Adipocyte (in vitro differentiated cells): ENCODE measurements at regions not wholly inside any gene's neighbourhood (a gene's known extent, or its start where the extent isn't known, plus 50 kb on each side); places are given as distances from the start of the nearest gene placed in this dataset.
A peak's percentile ranks its signal among the peaks of the same experiment; 100 is the strongest.

Experiments used
- DNase-seq: peaks from one replicate; pipeline ENCODE4 v3.0.0-alpha.2; 2015; ENCODE audit warnings: low read depth
- H3K27me3 ChIP-seq: replicated peaks from 2 replicates; pipeline ENCODE4 v1.7.0; 2013; ENCODE audit warnings: mild to moderate bottlenecking, low read length, moderate library complexity; ENCODE audit not compliant: control insufficient read depth, insufficient read depth
- H3K36me3 ChIP-seq: 2 replicates; pipeline ENCODE4 v1.7.0; 2013; ENCODE audit warnings: low read length, mild to moderate bottlenecking, moderate library complexity; ENCODE audit not compliant: control insufficient read depth, insufficient read depth, severe bottlenecking
- H3K4me1 ChIP-seq: 2 replicates; pipeline ENCODE4 v1.7.0; 2013; ENCODE audit warnings: mild to moderate bottlenecking, low read length, moderate library complexity; ENCODE audit not compliant: control insufficient read depth, insufficient read depth
- H3K4me3 ChIP-seq: 2 replicates; pipeline ENCODE4 v1.7.0; 2013; ENCODE audit warnings: mild to moderate bottlenecking, low read length, moderate library complexity
- H3K9ac ChIP-seq: 2 replicates; pipeline ENCODE4 v1.7.0; 2013; ENCODE audit warnings: mild to moderate bottlenecking, low read length, moderate library complexity
- H3K9me3 ChIP-seq: 2 replicates; pipeline ENCODE4 v1.7.0; 2013; ENCODE audit warnings: mild to moderate bottlenecking, low read length, moderate library complexity; ENCODE audit not compliant: control insufficient read depth

- no peak for DNase-seq
- H3K4me3 ChIP-seq, result no peak overlapping the region
These were observed 488.3 kb downstream of the ANKRD50 start for GRCh38 chr4:124224256-124224655.

DNA sequence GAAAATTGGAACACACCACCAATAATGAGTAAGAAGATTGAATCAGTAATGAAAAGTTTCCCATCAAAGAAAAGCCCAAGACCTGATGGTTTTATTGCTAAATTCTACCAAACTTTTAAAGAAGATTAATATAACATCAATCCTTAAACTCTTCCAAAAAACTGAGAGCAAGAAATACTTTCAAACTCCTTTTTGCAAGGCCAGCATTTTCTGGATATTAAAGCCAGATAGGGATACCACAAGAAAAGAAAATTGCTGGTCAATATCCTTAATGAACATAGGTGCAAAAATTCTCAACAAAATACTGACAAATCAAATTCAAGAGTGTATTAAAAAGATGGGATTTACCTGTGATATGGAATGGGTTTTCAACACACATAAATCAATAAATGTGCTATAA lies 484.6 kb downstream of the ANKRD50 start:
- Histone ChIP-seq H3K27me3 (no peaks in the 10 kb centered on the region), H3K4me1 (no peaks in the 10 kb centered on the region), H3K9me3 (peaks cover 19% of the 10 kb centered on the region), H3K4me3 (no peak overlapping the region), H3K9ac (no peak overlapping the region), H3K36me3 (no peaks in the 10 kb centered on the region)
- no peak for DNase-seq

More at GRCh38 chr4:124224256-124224655, 488.3 kb downstream of the ANKRD50 start:
- Histone ChIP-seq H3K36me3 (no peaks in the 10 kb centered on the region), H3K27me3 (no peaks in the 10 kb centered on the region), H3K9me3 (peaks cover 18% of the 10 kb centered on the region), H3K4me1 (no peaks in the 10 kb centered on the region), H3K9ac (no peak overlapping the region)

DNA sequence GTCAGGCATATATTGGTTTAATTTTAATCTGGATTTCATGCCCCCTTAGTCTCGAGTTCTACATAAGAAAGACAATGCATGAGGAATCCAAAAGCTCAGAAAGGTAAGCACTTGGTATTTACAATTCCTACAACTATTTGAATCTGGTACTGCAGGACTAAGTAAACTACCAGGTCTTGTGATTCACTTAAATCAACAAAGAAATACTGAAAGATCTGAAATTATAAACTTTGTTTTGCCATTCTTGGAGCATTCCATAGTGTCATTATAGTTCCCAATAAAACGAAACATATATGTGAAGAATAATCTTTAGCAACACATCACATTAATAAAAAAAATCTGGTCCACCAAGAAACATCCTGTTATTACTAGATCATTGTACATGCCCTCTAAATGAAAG lies 482.3 kb downstream of the ANKRD50 start:
- H3K4me1 ChIP-seq, result no peaks in the 10 kb centered on the region
- no peaks in the 10 kb centered on the region for H3K27me3 ChIP-seq
- no peak overlapping the region for H3K9ac ChIP-seq
- H3K4me3 ChIP-seq, result no peak overlapping the region
- peaks cover 19% of the 10 kb centered on the region for H3K9me3 ChIP-seq
- no peaks in the 10 kb centered on the region for H3K36me3 ChIP-seq
- no peak for DNase-seq

GRCh38 chr4:124234771-124235170 lies 477.8 kb downstream of the ANKRD50 start:
- Histone ChIP-seq H3K4me1 (no peaks in the 10 kb centered on the region), H3K9me3 (no peaks in the 10 kb centered on the region), H3K36me3 (no peaks in the 10 kb centered on the region), H3K4me3 (no peak overlapping the region), H3K27me3 (no peaks in the 10 kb centered on the region), H3K9ac (no peak overlapping the region)
- DNase-seq, result peak; percentile 6

DNA sequence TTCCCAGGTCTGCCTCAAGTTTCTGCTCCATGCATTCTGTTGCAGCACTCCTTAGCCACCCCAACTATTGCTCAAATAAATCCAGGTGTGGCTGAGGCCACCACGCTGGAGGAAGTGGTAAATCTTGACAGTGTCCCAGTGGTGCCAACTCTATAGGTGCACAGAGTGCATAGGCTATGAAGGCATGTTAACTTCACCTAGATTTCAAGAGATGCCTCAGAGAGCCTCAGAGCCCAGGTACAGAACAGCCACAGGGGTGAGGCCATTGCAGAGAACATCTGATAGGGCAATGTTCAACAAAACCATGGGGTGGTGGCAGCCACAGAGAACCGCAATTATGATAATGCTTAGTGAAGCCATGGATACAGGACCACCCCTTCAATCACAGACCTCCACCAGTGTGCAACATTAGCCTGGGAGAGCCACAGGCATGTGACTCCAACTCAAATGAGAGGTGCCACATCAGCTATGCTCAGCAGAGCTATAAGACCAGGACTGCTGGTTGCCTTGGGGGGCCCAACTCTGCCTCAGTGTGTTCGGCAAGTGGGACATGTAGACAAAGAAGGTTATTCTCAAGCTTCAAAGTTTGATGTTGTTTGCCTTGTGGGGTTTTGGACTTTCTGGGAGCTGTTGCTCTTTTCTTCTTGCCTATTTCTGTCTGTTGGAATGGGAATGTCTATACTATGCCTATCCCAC lies 468.7 kb downstream of the ANKRD50 start:
- no peak overlapping the region for H3K9ac ChIP-seq
- H3K9me3 ChIP-seq, result no peaks in the 10 kb centered on the region
- no peak for DNase-seq
- H3K36me3 ChIP-seq, result no peaks in the 10 kb centered on the region
- no peaks in the 10 kb centered on the region for H3K4me1 ChIP-seq
- no peak overlapping the region for H3K4me3 ChIP-seq
- no peaks in the 10 kb centered on the region for H3K27me3 ChIP-seq

GRCh38 chr4:124253080-124253479 lies 459.5 kb downstream of the ANKRD50 start:
- Histone ChIP-seq H3K4me3 (no peak overlapping the region), H3K9ac (no peak overlapping the region), H3K4me1 (peaks cover 9% of the 10 kb centered on the region), H3K27me3 (no peaks in the 10 kb centered on the region), H3K9me3 (no peaks in the 10 kb centered on the region), H3K36me3 (no peaks in the 10 kb centered on the region)
- peak; percentile 11 for DNase-seq

GRCh38 chr4:124262211-124263179 lies 450.0 kb downstream of the ANKRD50 start:
- peak overlapping the region; percentile 30 for H3K9ac ChIP-seq
- peak; percentile 96 for DNase-seq
- no peaks in the 10 kb centered on the region for H3K9me3 ChIP-seq

DNA sequence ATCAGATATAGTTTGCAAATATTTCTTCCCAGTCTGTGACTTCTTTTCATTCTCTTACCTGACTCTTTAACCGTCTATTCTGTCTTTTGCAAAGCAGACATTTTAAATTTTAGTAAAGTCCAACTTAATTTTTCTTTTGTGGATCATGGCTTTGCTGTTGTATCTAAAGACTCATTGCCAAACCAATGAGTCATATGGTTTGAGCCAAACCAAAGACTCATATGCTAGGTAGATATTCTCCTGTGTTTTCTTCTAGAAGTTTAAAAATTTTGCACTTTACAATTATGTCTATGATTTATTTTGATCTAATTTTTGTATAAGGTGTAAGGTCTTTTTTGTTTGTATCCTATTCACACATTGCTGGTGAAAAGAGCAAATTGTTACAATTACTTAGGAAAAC lies 446.8 kb downstream of the ANKRD50 start:
- Histone ChIP-seq H3K4me1 (peaks cover 6% of the 10 kb centered on the region), H3K9ac (no peak overlapping the region), H3K27me3 (no peaks in the 10 kb centered on the region), H3K36me3 (no peaks in the 10 kb centered on the region), H3K9me3 (no peaks in the 10 kb centered on the region), H3K4me3 (no peak overlapping the region)
- DNase-seq, result no peak

More at GRCh38 chr4:124262211-124263179, 450.0 kb downstream of the ANKRD50 start:
- Histone ChIP-seq H3K4me1 (peaks cover 6% of the 10 kb centered on the region), H3K27me3 (no peaks in the 10 kb centered on the region), H3K36me3 (no peaks in the 10 kb centered on the region), H3K4me3 (peak overlapping the region; percentile 10)

- peak; percentile 60 for DNase-seq
- Histone ChIP-seq H3K36me3 (no peaks in the 10 kb centered on the region), H3K4me1 (peaks cover 6% of the 10 kb centered on the region), H3K4me3 (no peak overlapping the region), H3K27me3 (no peaks in the 10 kb centered on the region), H3K9ac (no peak overlapping the region), H3K9me3 (no peaks in the 10 kb centered on the region)
These were observed 445.8 kb downstream of the ANKRD50 start for GRCh38 chr4:124266721-124267120.

GRCh38 chr4:124276461-124276860 lies 436.1 kb downstream of the ANKRD50 start:
- H3K9ac ChIP-seq, result no peak overlapping the region
- DNase-seq, result peak; percentile 54
- no peaks in the 10 kb centered on the region for H3K27me3 ChIP-seq
- H3K36me3 ChIP-seq, result no peaks in the 10 kb centered on the region
- H3K9me3 ChIP-seq, result no peaks in the 10 kb centered on the region
- no peaks in the 10 kb centered on the region for H3K4me1 ChIP-seq
- no peak overlapping the region for H3K4me3 ChIP-seq

DNA sequence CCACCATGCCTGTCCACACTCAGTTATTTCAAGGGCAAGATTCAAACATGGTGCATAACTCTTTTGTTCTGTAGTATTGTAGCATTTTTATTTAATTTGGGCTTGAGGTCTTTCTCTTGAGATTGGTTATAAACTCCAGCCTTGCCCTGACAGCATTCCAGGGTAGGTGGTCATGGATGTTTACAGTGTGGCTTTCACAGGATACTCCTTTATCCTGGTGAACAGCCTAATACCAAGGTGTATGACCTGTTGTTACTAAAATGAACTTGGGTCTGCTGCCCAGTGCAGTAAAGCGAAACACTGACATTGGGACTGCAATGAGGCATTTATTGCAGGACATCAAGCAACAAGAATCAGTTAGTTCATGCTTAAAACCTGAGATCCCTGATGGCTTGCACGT lies 434.8 kb downstream of the ANKRD50 start:
- no peaks in the 10 kb centered on the region for H3K4me1 ChIP-seq
- H3K9me3 ChIP-seq, result no peaks in the 10 kb centered on the region
- H3K27me3 ChIP-seq, result no peaks in the 10 kb centered on the region
- DNase-seq, result no peak
- H3K4me3 ChIP-seq, result no peak overlapping the region
- no peaks in the 10 kb centered on the region for H3K36me3 ChIP-seq
- H3K9ac ChIP-seq, result no peak overlapping the region
